ENCODE measurements at regions not wholly inside any gene's neighbourhood (a gene's known extent, or its start where the extent isn't known, plus 50 kb on each side); places are given as distances from the start of the nearest gene placed in this dataset.

DNA sequence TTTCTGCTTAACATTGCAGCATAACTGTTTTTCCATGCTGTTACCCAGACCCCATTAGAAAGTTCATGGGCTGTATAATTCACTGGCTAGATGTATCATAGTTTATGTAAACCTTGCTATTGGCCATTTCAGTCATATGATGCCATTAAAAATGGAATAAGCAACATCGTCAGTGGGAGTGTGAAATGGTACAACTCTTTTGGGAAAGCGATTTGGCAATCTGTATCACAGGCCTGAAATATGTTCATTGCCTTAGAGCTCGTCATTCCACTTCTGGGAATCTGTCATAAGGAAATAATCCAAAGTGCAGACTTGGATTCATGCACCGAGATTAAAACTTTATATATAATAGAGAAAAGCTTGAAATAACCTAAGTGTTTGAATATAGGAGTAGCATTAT, 77.9 kb upstream of the KLF4 start:
- TF ChIP-seq POLR2AphosphoS5 (IDR thresholded peaks at IDR 0.05; ENCODE audit: insufficient read depth, low read depth, low read length) (no peak), EZH2 (IDR thresholded peaks at IDR 0.05; ENCODE audit: borderline replicate concordance, low read depth, low read length, severe bottlenecking) (no peak), POLR2A (IDR thresholded peaks at IDR 0.05; ENCODE audit: low read depth, low read length) (no peak), CTCF (IDR thresholded peaks at IDR 0.05; ENCODE audit: extremely low read depth in 1 of 2, insufficient read depth in 1 of 2, low read depth in 1 of 2, low read length in 2 of 2) (no peak), JUN (IDR thresholded peaks at IDR 0.05; ENCODE audit: borderline replicate concordance, insufficient read depth, insufficient read length, low read depth) (no peak)
- TF ChIP-seq, protein P1, sequence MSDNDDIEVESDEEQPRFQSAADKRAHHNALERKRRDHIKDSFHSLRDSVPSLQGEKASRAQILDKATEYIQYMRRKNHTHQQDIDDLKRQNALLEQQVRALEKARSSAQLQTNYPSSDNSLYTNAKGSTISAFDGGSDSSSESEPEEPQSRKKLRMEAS (IDR thresholded peaks at IDR 0.05; ENCODE audit: insufficient read depth, insufficient read length), result no peak

Measured in endothelial cell of umbilical vein (primary cell).